H9 (cell line): ENCODE measurements at regions not wholly inside any gene's neighbourhood (a gene's known extent, or its start where the extent isn't known, plus 50 kb on each side); places are given as distances from the start of the nearest gene placed in this dataset.

ENCODE experiments used
- DNase-seq: peaks from one replicate; pipeline ENCODE4 v3.0.0-alpha.2; 2017
- H2AFZ ChIP-seq: one replicate; pipeline ENCODE4 v1.6.1; 2013; ENCODE audit warnings: mild to moderate bottlenecking, low read length, control low read depth, moderate library complexity
- H2AK5ac ChIP-seq: 2 replicates; pipeline ENCODE4 v1.6.1; 2013; ENCODE audit warnings: low read length, control low read depth, mixed read lengths; ENCODE audit not compliant: insufficient read length
- H2BK120ac ChIP-seq: one replicate; pipeline ENCODE4 v1.6.1; 2013; ENCODE audit warnings: low read depth, mild to moderate bottlenecking, low read length, control low read depth, inconsistent platforms; ENCODE audit not compliant: poor library complexity, severe bottlenecking
- H2BK12ac ChIP-seq: 2 replicates; pipeline ENCODE4 v1.6.1; 2013; ENCODE audit warnings: low read length, control low read depth, mixed read lengths, low read depth; ENCODE audit not compliant: insufficient read length
- H2BK15ac ChIP-seq: 2 replicates; pipeline ENCODE4 v1.6.1; 2013; ENCODE audit warnings: low read depth, low read length, control low read depth
- H2BK20ac ChIP-seq: one replicate; pipeline ENCODE4 v1.6.1; 2013; ENCODE audit warnings: low read depth, mild to moderate bottlenecking, low read length, control low read depth, inconsistent platforms; ENCODE audit not compliant: poor library complexity, severe bottlenecking
- H2BK5ac ChIP-seq: 2 replicates; pipeline ENCODE4 v1.6.1; 2013; ENCODE audit warnings: low read length, control low read depth, mixed read lengths; ENCODE audit not compliant: insufficient read length
- H3K14ac ChIP-seq: 2 replicates; pipeline ENCODE4 v1.6.1; 2013; ENCODE audit warnings: low read length, control low read depth; ENCODE audit not compliant: insufficient read depth
- H3K18ac ChIP-seq: 2 replicates; pipeline ENCODE4 v1.6.1; 2013; ENCODE audit warnings: low read depth, mild to moderate bottlenecking, mixed read lengths, low read length, control low read depth; ENCODE audit not compliant: insufficient read length
- H3K23ac ChIP-seq: 2 replicates; pipeline ENCODE4 v1.6.1; 2013; ENCODE audit warnings: low read length, control low read depth, mixed read lengths, low read depth; ENCODE audit not compliant: insufficient read length
- H3K23me2 ChIP-seq: 2 replicates; pipeline ENCODE4 v1.6.1; 2013; ENCODE audit warnings: low read depth, mild to moderate bottlenecking, mixed read lengths, low read length, control low read depth; ENCODE audit not compliant: insufficient read length, poor library complexity, severe bottlenecking
- H3K27ac ChIP-seq: 2 replicates; pipeline ENCODE4 v1.5.1; 2013; ENCODE audit warnings: low read length, control low read depth, mixed read lengths, low read depth; ENCODE audit not compliant: insufficient read length
- H3K27me3 ChIP-seq: 2 replicates; pipeline ENCODE4 v1.6.1; 2013; ENCODE audit warnings: low read length, control low read depth, inconsistent platforms; ENCODE audit not compliant: insufficient read depth
- H3K4ac ChIP-seq: 2 replicates; pipeline ENCODE4 v1.6.1; 2013; ENCODE audit warnings: low read depth, mild to moderate bottlenecking, control low read depth, inconsistent platforms, low read length, moderate library complexity
- H3K4me1 ChIP-seq: 2 replicates; pipeline ENCODE4 v1.6.1; 2013; ENCODE audit warnings: low read length, control low read depth, inconsistent platforms; ENCODE audit not compliant: insufficient read depth
- H3K4me2 ChIP-seq: 2 replicates; pipeline ENCODE4 v1.6.1; 2013; ENCODE audit warnings: low read length, control low read depth, mixed read lengths; ENCODE audit not compliant: insufficient read length, insufficient read depth
- H3K56ac ChIP-seq: 2 replicates; pipeline ENCODE4 v1.6.1; 2013; ENCODE audit warnings: low read depth, mild to moderate bottlenecking, mixed read lengths, low read length, control low read depth; ENCODE audit not compliant: insufficient read length
- H3K79me1 ChIP-seq: 2 replicates; pipeline ENCODE4 v1.6.1; 2013; ENCODE audit warnings: low read depth, mild to moderate bottlenecking, moderate library complexity, low read length, control low read depth, inconsistent platforms; ENCODE audit not compliant: insufficient read depth, poor library complexity, severe bottlenecking
- H3K79me2 ChIP-seq: 2 replicates; pipeline ENCODE4 v1.6.1; 2013; ENCODE audit warnings: low read length, control low read depth, inconsistent platforms; ENCODE audit not compliant: insufficient read depth
- H3K9ac ChIP-seq: 2 replicates; pipeline ENCODE4 v1.6.1; 2013; ENCODE audit warnings: low read length, control low read depth, mixed read lengths; ENCODE audit not compliant: insufficient read length; ENCODE audit errors: extremely low read depth
- H3K9me3 ChIP-seq: one replicate; pipeline ENCODE4 v1.6.1; 2013; ENCODE audit warnings: low read depth, low read length, inconsistent platforms; ENCODE audit not compliant: control insufficient read depth
- H3T11ph ChIP-seq: one replicate; pipeline ENCODE4 v1.6.1; 2013; ENCODE audit warnings: mild to moderate bottlenecking, low read length, control low read depth, inconsistent platforms
- H4K20me1 ChIP-seq: one replicate; pipeline ENCODE4 v1.6.1; 2013; ENCODE audit not compliant: control insufficient read depth, insufficient read length, insufficient read depth
- H4K5ac ChIP-seq: 2 replicates; pipeline ENCODE4 v1.6.1; 2013; ENCODE audit warnings: low read depth, mild to moderate bottlenecking, mixed read lengths, low read length, control low read depth; ENCODE audit not compliant: insufficient read length
- H4K8ac ChIP-seq: replicated peaks from 2 replicates; pipeline ENCODE4 v1.6.1; 2013; ENCODE audit warnings: low read length, control low read depth, mixed read lengths, low read depth; ENCODE audit not compliant: insufficient read length
- H4K91ac ChIP-seq: 2 replicates; pipeline ENCODE4 v1.6.1; 2013; ENCODE audit warnings: low read depth, mild to moderate bottlenecking, moderate library complexity, mixed read lengths, low read length, control low read depth; ENCODE audit not compliant: insufficient read length
- H3K27ac Mint-ChIP-seq, 3 experiments: 2 replicates in 2 of 3; 3 replicates in 1 of 3; pipeline ENCODE4 v1.8.0; 2020 to 2021; ENCODE audit warnings: mixed read lengths in 3 of 3, mild to moderate bottlenecking in 1 of 3, moderate library complexity in 1 of 3
- H3K27me3 Mint-ChIP-seq: 2 replicates; pipeline ENCODE4 v1.8.0; 2021; ENCODE audit warnings: low read depth, mild to moderate bottlenecking, moderate library complexity, mixed read lengths
- H3K36me3 Mint-ChIP-seq, 3 experiments: 2 replicates in 2 of 3; 3 replicates in 1 of 3; pipeline ENCODE4 v1.8.0; 2020 to 2021; ENCODE audit warnings: low read depth in 3 of 3, mixed read lengths in 3 of 3; ENCODE audit not compliant: insufficient read depth in 1 of 3
- H3K4me1 Mint-ChIP-seq, 2 experiments: 2 replicates each; pipeline ENCODE4 v1.8.0; 2020; ENCODE audit warnings: mixed read lengths in 2 of 2
- H3K4me3 Mint-ChIP-seq, 2 experiments: 2 replicates in 1 of 2; 3 replicates in 1 of 2; pipeline ENCODE4 v1.8.0; 2020 to 2021; ENCODE audit warnings: mild to moderate bottlenecking in 2 of 2, mixed read lengths in 2 of 2, moderate library complexity in 1 of 2
- H3K9me3 Mint-ChIP-seq, 2 experiments: 2 replicates in 1 of 2; 3 replicates in 1 of 2; pipeline ENCODE4 v1.8.0; 2020; ENCODE audit warnings: mild to moderate bottlenecking in 2 of 2, mixed read lengths in 2 of 2, moderate library complexity in 1 of 2
- whole genome bisulfite sequencing: extraction: QIAGEN DNeasy Blood & Tissue Kit; methylation state at CpG from one replicate; pipeline ENCODE4 v1.1.7; 2013; ENCODE audit warnings: missing lambda C conversion rate, low lambda C conversion rate, mixed read lengths; ENCODE audit not compliant: insufficient read length; ENCODE audit errors: extremely low coverage; 5-methylcytosine and 5-hydroxymethylcytosine counted together
- TF ChIP-seq, protein P1 (sequence below): fragments of 200-600 bp; sonication (generic); conservative IDR thresholded peaks from 3 replicates; pipeline ENCODE4 v1.8.0; 2021; ENCODE audit warnings: antibody characterized with exemption, mild to moderate bottlenecking

GRCh38 chr13:74562381-74562780, 428.2 kb upstream of the KLF12 start:
- Histone ChIP-seq H3K4me2 (no peak overlapping the region), H3K4ac (no peak overlapping the region), H2BK20ac (no peak overlapping the region), H3K79me1 (no peaks in the 10 kb centered on the region), H3K4me1 (0 out of 2 replicates have a peak, but pooled peaks cover 2% of the 10 kb centered on the region), H3K9ac (no peak overlapping the region), H3K27me3 (no peaks in the 10 kb centered on the region), H2BK15ac (no peak overlapping the region), H2BK12ac (no peak overlapping the region), H3K27ac (no peak overlapping the region), H3K23ac (no peak overlapping the region), H2BK5ac (no peak overlapping the region), H4K20me1 (no peaks in the 10 kb centered on the region), H3K18ac (no peak overlapping the region), H3T11ph (no peak overlapping the region), H3K23me2 (no peaks in the 10 kb centered on the region), H3K56ac (no peak overlapping the region), H4K91ac (no peak overlapping the region), H2BK120ac (no peak overlapping the region), H4K5ac (no peak overlapping the region), H3K79me2 (no peaks in the 10 kb centered on the region), H3K14ac (no peak overlapping the region), H2AFZ (no peak overlapping the region), H2AK5ac (no peak overlapping the region), H4K8ac (no peak overlapping the region), H3K9me3 (no peaks in the 10 kb centered on the region)
- Mint-ChIP-seq H3K36me3 (no peaks in the 10 kb centered on the region), H3K4me3 (no peak overlapping the region), H3K27ac (no peak overlapping the region; a peak in 1 of 7 replicates), H3K4me1 (peaks cover 8 to 9% of the 10 kb centered on the region in 2 experiments; a peak in 3 of 4 replicates), H3K9me3 (no peaks in the 10 kb centered on the region), H3K27me3 (no peaks in the 10 kb centered on the region)
- no peak for DNase-seq
- TF ChIP-seq, protein P1, sequence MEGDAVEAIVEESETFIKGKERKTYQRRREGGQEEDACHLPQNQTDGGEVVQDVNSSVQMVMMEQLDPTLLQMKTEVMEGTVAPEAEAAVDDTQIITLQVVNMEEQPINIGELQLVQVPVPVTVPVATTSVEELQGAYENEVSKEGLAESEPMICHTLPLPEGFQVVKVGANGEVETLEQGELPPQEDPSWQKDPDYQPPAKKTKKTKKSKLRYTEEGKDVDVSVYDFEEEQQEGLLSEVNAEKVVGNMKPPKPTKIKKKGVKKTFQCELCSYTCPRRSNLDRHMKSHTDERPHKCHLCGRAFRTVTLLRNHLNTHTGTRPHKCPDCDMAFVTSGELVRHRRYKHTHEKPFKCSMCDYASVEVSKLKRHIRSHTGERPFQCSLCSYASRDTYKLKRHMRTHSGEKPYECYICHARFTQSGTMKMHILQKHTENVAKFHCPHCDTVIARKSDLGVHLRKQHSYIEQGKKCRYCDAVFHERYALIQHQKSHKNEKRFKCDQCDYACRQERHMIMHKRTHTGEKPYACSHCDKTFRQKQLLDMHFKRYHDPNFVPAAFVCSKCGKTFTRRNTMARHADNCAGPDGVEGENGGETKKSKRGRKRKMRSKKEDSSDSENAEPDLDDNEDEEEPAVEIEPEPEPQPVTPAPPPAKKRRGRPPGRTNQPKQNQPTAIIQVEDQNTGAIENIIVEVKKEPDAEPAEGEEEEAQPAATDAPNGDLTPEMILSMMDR, result no peak
- no CpG with 5 or more reads among the region's 1 CpG for WGBS
